Cardiac fibroblast (primary cell): ENCODE measurements at regions not wholly inside any gene's neighbourhood (a gene's known extent, or its start where the extent isn't known, plus 50 kb on each side); places are given as distances from the start of the nearest gene placed in this dataset.

Experiments used
- DNase-seq, 2 donors: peaks; one replicate each; pipeline versions ENCODE4 v3.0.0 to v3.0.0-alpha.2; 2010; ENCODE audit warnings: low read depth in 2 of 2
- H3K4me3 ChIP-seq, 2 donors: replicated peaks in 1 of 2; 1 replicate in 1 of 2; 2 replicates in 1 of 2; pipeline ENCODE4 v1.5.1; 2011; ENCODE audit warnings: low read depth in 2 of 2, low read length in 2 of 2, mild to moderate bottlenecking in 2 of 2, moderate library complexity in 1 of 2
- CTCF ChIP-seq: IDR thresholded peaks from one replicate; pipeline ENCODE4 v1.5.1; 2011; ENCODE audit warnings: low read depth, mild to moderate bottlenecking, low read length, inconsistent platforms

- DNase-seq = no peak
- no peak overlapping the region for H3K4me3 ChIP-seq
- no peak for TF ChIP-seq CTCF
These were observed 133.6 kb downstream of the SH3BGRL2 start for GRCh38 chr6:79764747-79765146.

GRCh38 chr6:79763301-79763700 is 132.2 kb downstream of the SH3BGRL2 start:
- no peak for DNase-seq
- no peak overlapping the region for H3K4me3 ChIP-seq
- no peak for TF ChIP-seq CTCF

- no peak overlapping the region for H3K4me3 ChIP-seq
- DNase-seq = peak in 1 of 2 donors; percentile 42
- peak; percentile 25 for TF ChIP-seq CTCF
These were observed 131.2 kb downstream of the SH3BGRL2 start for GRCh38 chr6:79762370-79762769.

GRCh38 chr6:79756496-79756895 is 125.4 kb downstream of the SH3BGRL2 start:
- DNase-seq = peak in 1 of 2 donors; percentile 46
- H3K4me3 ChIP-seq = no peak overlapping the region
- no peak for TF ChIP-seq CTCF

GRCh38 chr6:79755967-79756366 is 124.8 kb downstream of the SH3BGRL2 start:
- TF ChIP-seq CTCF = no peak
- DNase-seq = no peak
- H3K4me3 ChIP-seq = no peak overlapping the region
